Keratinocyte (primary cell): ENCODE measurements at regions not wholly inside any gene's neighbourhood (a gene's known extent, or its start where the extent isn't known, plus 50 kb on each side); places are given as distances from the start of the nearest gene placed in this dataset.

Experiments
- DNase-seq: peaks from one replicate; pipeline ENCODE4 v3.0.0-alpha.2; 2011; ENCODE audit warnings: low read depth, missing footprints, low spot score
- FAIRE-seq: peaks from 2 replicates; lab custom pipeline; 2011; peaks lifted over from hg19 to GRCh38; lab: Jason Lieb, UNC
- H2AFZ ChIP-seq: 2 replicates; pipeline ENCODE4 v1.6.0; 2012; ENCODE audit warnings: low read length, control low read depth, inconsistent platforms; ENCODE audit not compliant: control insufficient read depth
- H3K27ac ChIP-seq: 2 replicates; pipeline ENCODE4 v1.5.1; 2011; ENCODE audit warnings: low read length; ENCODE audit not compliant: control insufficient read depth, insufficient read depth
- H3K27me3 ChIP-seq: 3 replicates; pipeline ENCODE4 v1.6.0; 2011; ENCODE audit warnings: low read length; ENCODE audit not compliant: control insufficient read depth, insufficient read depth; ENCODE audit errors: extremely low read depth
- H3K36me3 ChIP-seq, 2 experiments: 2 replicates in 1 of 2; 3 replicates in 1 of 2; pipeline ENCODE4 v1.5.1; 2011; ENCODE audit warnings: low read length in 2 of 2, mild to moderate bottlenecking in 1 of 2; ENCODE audit not compliant: control insufficient read depth in 2 of 2, insufficient read depth in 2 of 2; ENCODE audit errors: extremely low read depth in 1 of 2
- H3K4me1 ChIP-seq: 3 replicates; pipeline ENCODE4 v1.5.1; 2011; ENCODE audit warnings: low read length; ENCODE audit not compliant: control insufficient read depth, insufficient read depth; ENCODE audit errors: extremely low read depth
- H3K4me2 ChIP-seq: 3 replicates; pipeline ENCODE4 v1.6.0; 2011; ENCODE audit warnings: low read depth, low read length; ENCODE audit not compliant: control insufficient read depth, insufficient read depth; ENCODE audit errors: extremely low read depth
- H3K4me3 ChIP-seq, 3 experiments: fragments of 200-600 bp in 1 of 3; sonication (generic) in 1 of 3; 2 replicates in 2 of 3; 3 replicates in 1 of 3; pipeline ENCODE4 v1.5.1; 2011 to 2016; ENCODE audit warnings: low read length in 3 of 3, mild to moderate bottlenecking in 3 of 3, control low read depth in 2 of 3, inconsistent platforms in 1 of 3, low read depth in 1 of 3, mixed read lengths in 1 of 3, mixed run types in 1 of 3, moderate library complexity in 1 of 3; ENCODE audit not compliant: control insufficient read depth in 2 of 3, insufficient read depth in 2 of 3; ENCODE audit errors: extremely low read depth in 1 of 3
- H3K79me2 ChIP-seq: 2 replicates; pipeline ENCODE4 v1.6.0; 2012; ENCODE audit warnings: low read length; ENCODE audit not compliant: control insufficient read depth, insufficient read depth
- H3K9ac ChIP-seq: 3 replicates; pipeline ENCODE4 v1.6.0; 2011; ENCODE audit warnings: low read length; ENCODE audit not compliant: control insufficient read depth, insufficient read depth; ENCODE audit errors: extremely low read depth
- H3K9me1 ChIP-seq: 3 replicates; pipeline ENCODE4 v1.6.0; 2011; ENCODE audit warnings: low read length; ENCODE audit not compliant: control insufficient read depth, insufficient read depth; ENCODE audit errors: extremely low read depth
- H3K9me3 ChIP-seq: 2 replicates; pipeline ENCODE4 v1.5.1; 2012; ENCODE audit warnings: low read depth, low read length; ENCODE audit not compliant: control insufficient read depth
- H4K20me1 ChIP-seq: 3 replicates; pipeline ENCODE4 v1.6.0; 2011; ENCODE audit warnings: low read length; ENCODE audit not compliant: control insufficient read depth, insufficient read depth; ENCODE audit errors: extremely low read depth
- CTCF ChIP-seq, 3 experiments: IDR thresholded peaks in 1 of 3; conservative IDR thresholded peaks in 1 of 3; optimal IDR thresholded peaks in 1 of 3; 2 replicates in 2 of 3; 3 replicates in 1 of 3; pipeline versions ENCODE3 to v1.5.1; 2011; ENCODE audit warnings: low read length in 3 of 3, mild to moderate bottlenecking in 3 of 3, moderate library complexity in 2 of 3, control low read depth in 1 of 3, inconsistent platforms in 1 of 3; ENCODE audit not compliant: insufficient read depth in 2 of 3; ENCODE audit errors: extremely low read depth in 1 of 3
- EZH2 ChIP-seq: IDR thresholded peaks from one replicate; pipeline ENCODE4 v1.6.1; 2012; ENCODE audit warnings: inconsistent platforms, mild to moderate bottlenecking, low read length, moderate library complexity
- dilution Hi-C: fragments of 300-500 bp; cut with MboI; formaldehyde crosslinking; loops from one replicate; pipeline ENCODE4 v1.7.0; 2020; ENCODE audit warnings: low sequenced_read_pairs; ENCODE audit not compliant: extremely low pct_ligation_motif_present

GRCh38 chr10:78548369-78548768 is 514.7 kb downstream of the RPS24 start:
- no peak for FAIRE-seq
- H3K4me1 ChIP-seq, result no peaks in the 10 kb centered on the region
- dilution Hi-C loops, result no loop called here
- DNase-seq, result no peak
- no peaks in the 10 kb centered on the region for H3K9me1 ChIP-seq
- TF ChIP-seq EZH2, result no peak
- TF ChIP-seq CTCF (optimal IDR thresholded peaks at IDR 0.05 in 1 of 3, IDR thresholded peaks at IDR 0.05 in 1 of 3, conservative IDR thresholded peaks at IDR 0.05 in 1 of 3; ENCODE audit: extremely low read depth in 1 of 3, insufficient read depth in 2 of 3, low read length in 3 of 3), result no peak
- no peak overlapping the region for H3K4me2 ChIP-seq
- H3K9me3 ChIP-seq, result no peaks in the 10 kb centered on the region
- H3K79me2 ChIP-seq, result no peaks in the 10 kb centered on the region
- no peak overlapping the region for H3K9ac ChIP-seq
- peaks cover 23% of the 10 kb centered on the region for H3K27me3 ChIP-seq
- H4K20me1 ChIP-seq, result no peaks in the 10 kb centered on the region
- H2AFZ ChIP-seq, result no peak overlapping the region
- no peaks in the 10 kb centered on the region for H3K36me3 ChIP-seq
- no peak overlapping the region for H3K27ac ChIP-seq
- H3K4me3 ChIP-seq, result no peak overlapping the region

- dilution Hi-C loops, result no loop called here
- no peaks in the 10 kb centered on the region for H3K36me3 ChIP-seq
- no peak overlapping the region for H3K9ac ChIP-seq
- H3K79me2 ChIP-seq, result no peaks in the 10 kb centered on the region
- no peak overlapping the region for H3K4me2 ChIP-seq
- H3K27me3 ChIP-seq, result peaks cover 19% of the 10 kb centered on the region
- H3K27ac ChIP-seq, result no peak overlapping the region
- H4K20me1 ChIP-seq, result no peaks in the 10 kb centered on the region
- H2AFZ ChIP-seq, result no peak overlapping the region
- DNase-seq (no peak), FAIRE-seq (no peak)
- H3K9me1 ChIP-seq, result no peaks in the 10 kb centered on the region
- no peaks in the 10 kb centered on the region for H3K9me3 ChIP-seq
- H3K4me1 ChIP-seq, result no peaks in the 10 kb centered on the region
- TF ChIP-seq EZH2 (no peak), CTCF (optimal IDR thresholded peaks at IDR 0.05 in 1 of 3, IDR thresholded peaks at IDR 0.05 in 1 of 3, conservative IDR thresholded peaks at IDR 0.05 in 1 of 3; ENCODE audit: extremely low read depth in 1 of 3, insufficient read depth in 2 of 3, low read length in 3 of 3) (no peak)
- no peak overlapping the region for H3K4me3 ChIP-seq
These were observed 515.7 kb downstream of the RPS24 start for GRCh38 chr10:78549140-78549935.
